Gastroesophageal sphincter (tissue), 3 donors: ENCODE measurements at regions not wholly inside any gene's neighbourhood (a gene's known extent, or its start where the extent isn't known, plus 50 kb on each side); places are given as distances from the start of the nearest gene placed in this dataset.

Source experiments
- CTCF ChIP-seq, 4 experiments: fragments of 200-600 bp in 2 of 4; fragments of 450-650 bp in 2 of 4; sonication (generic) in 1 of 4; IDR thresholded peaks; one replicate each; pipeline ENCODE4 v1.5.1; 2017 to 2019; ENCODE audit warnings: antibody characterized with exemption in 4 of 4, mild to moderate bottlenecking in 2 of 4, moderate library complexity in 2 of 4
- EP300 ChIP-seq: sonication (generic); formaldehyde crosslinking; IDR thresholded peaks from one replicate; pipeline ENCODE4 v1.6.1; 2017; ENCODE audit warnings: antibody characterized with exemption, mild to moderate bottlenecking
- POLR2A ChIP-seq, 2 donors: fragments of 450-650 bp; IDR thresholded peaks; one replicate each; pipeline ENCODE4 v1.6.1; 2017; ENCODE audit warnings: antibody characterized with exemption in 2 of 2, mild to moderate bottlenecking in 2 of 2, moderate library complexity in 1 of 2

- TF ChIP-seq CTCF (IDR thresholded peaks at IDR 0.05) (no peak), POLR2A (IDR thresholded peaks at IDR 0.05) (no peak), EP300 (no peak)
These were observed 369.7 kb upstream of the SYT1 start for GRCh38 chr12:78494911-78495310.
